ENCODE measurements at regions not wholly inside any gene's neighbourhood (a gene's known extent, or its start where the extent isn't known, plus 50 kb on each side); places are given as distances from the start of the nearest gene placed in this dataset.

DNA sequence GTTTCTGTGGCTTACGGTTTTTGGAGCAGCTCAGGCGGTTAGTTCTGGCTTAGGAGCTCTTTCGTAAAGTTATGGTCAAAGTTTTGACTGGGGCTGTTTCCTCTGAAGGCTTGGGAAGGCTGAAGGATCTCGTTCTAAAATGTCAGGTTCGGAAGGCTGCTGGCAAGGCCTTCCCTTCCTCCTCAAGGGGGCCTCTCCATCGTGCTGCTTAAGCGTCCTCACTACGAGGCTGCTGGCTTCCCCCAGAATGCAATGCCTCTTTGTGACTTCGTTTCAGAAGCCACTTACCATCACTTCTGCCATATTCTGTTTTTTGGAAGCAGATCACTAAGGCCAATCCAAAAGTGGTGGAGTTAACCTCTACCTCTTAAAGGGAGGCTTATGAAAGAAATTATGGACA lies 1196.4 kb upstream of the TENM3 start:
- Histone ChIP-seq H3K36me3 (ENCODE audit: insufficient read depth, low read length, poor library complexity, severe bottlenecking) (no peaks in the 10 kb centered on the region), H3K27me3 (replicated peaks; ENCODE audit: insufficient read depth, low read depth, low read length, poor library complexity) (no peaks in the 10 kb centered on the region), H3K4me1 (ENCODE audit: insufficient read depth, low read length, poor library complexity, severe bottlenecking) (no peaks in the 10 kb centered on the region), H3K4me3 (ENCODE audit: low read depth, low read length, poor library complexity, severe bottlenecking) (no peak overlapping the region), H3K27ac (ENCODE audit: low read depth, low read length, poor library complexity, severe bottlenecking) (no peak overlapping the region), H3K9me3 (ENCODE audit: low read depth, low read length, poor library complexity, severe bottlenecking) (no peaks in the 10 kb centered on the region)
- DNase-seq (ENCODE audit: low spot score): no peak
- BruUV-seq (replicated peaks): no TSS peak
- TF ChIP-seq EZH2 (IDR thresholded peaks at IDR 0.05; ENCODE audit: borderline replicate concordance, low read depth, low read length, poor library complexity, severe bottlenecking) (no peak), CTCF (conservative IDR thresholded peaks at IDR 0.05; ENCODE audit: low read depth, low read length) (no peak)
- intact Hi-C loops (cut with micrococcal nuclease; ENCODE audit: unreplicated experiment): no loop called here
- CTCF ChIA-PET: no interaction called here
- POLR2A ChIA-PET (ENCODE audit: low non-redundant PET): no interaction called here

GRCh38 chr4:181051931-181052330 lies 1191.3 kb upstream of the TENM3 start:
- Histone ChIP-seq H3K4me3 (ENCODE audit: low read depth, low read length, poor library complexity, severe bottlenecking) (no peak overlapping the region), H3K36me3 (ENCODE audit: insufficient read depth, low read length, poor library complexity, severe bottlenecking) (no peaks in the 10 kb centered on the region), H3K9me3 (ENCODE audit: low read depth, low read length, poor library complexity, severe bottlenecking) (peaks cover 3% of the 10 kb centered on the region), H3K27me3 (replicated peaks; ENCODE audit: insufficient read depth, low read depth, low read length, poor library complexity) (peaks cover 4% of the 10 kb centered on the region), H3K4me1 (ENCODE audit: insufficient read depth, low read length, poor library complexity, severe bottlenecking) (no peaks in the 10 kb centered on the region), H3K27ac (ENCODE audit: low read depth, low read length, poor library complexity, severe bottlenecking) (no peak overlapping the region)
- intact Hi-C loops (cut with micrococcal nuclease; ENCODE audit: unreplicated experiment): no loop called here
- CTCF ChIA-PET: no interaction called here
- no TSS peak for BruUV-seq (replicated peaks)
- no peak for TF ChIP-seq CTCF (conservative IDR thresholded peaks at IDR 0.05; ENCODE audit: low read depth, low read length)
- no peak for TF ChIP-seq EZH2 (IDR thresholded peaks at IDR 0.05; ENCODE audit: borderline replicate concordance, low read depth, low read length, poor library complexity, severe bottlenecking)
- no peak for DNase-seq (ENCODE audit: low spot score)
- POLR2A ChIA-PET (ENCODE audit: low non-redundant PET): no interaction called here

DNA sequence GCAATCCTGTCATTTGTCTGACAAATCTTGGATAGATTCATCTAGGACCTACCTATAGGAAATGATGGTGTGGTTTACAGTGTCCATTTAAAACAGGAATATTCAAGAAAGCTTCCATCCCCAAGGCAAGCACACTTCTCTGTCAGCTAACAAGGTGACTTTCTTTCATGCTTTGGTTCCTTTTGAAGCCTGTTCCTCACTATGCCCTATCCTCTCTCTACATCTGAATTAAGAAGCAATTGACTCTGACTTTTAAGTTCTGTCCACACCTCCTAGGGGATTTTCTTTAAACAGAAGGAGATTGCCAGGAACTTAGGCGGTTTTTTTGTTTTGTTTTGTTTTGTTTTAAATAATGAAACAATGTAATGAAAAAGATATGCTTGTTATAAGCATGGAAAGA lies 1181.4 kb upstream of the TENM3 start:
- Histone ChIP-seq H3K9me3 (ENCODE audit: low read depth, low read length, poor library complexity, severe bottlenecking) (no peaks in the 10 kb centered on the region), H3K4me1 (ENCODE audit: insufficient read depth, low read length, poor library complexity, severe bottlenecking) (no peaks in the 10 kb centered on the region), H3K27ac (ENCODE audit: low read depth, low read length, poor library complexity, severe bottlenecking) (no peak overlapping the region), H3K36me3 (ENCODE audit: insufficient read depth, low read length, poor library complexity, severe bottlenecking) (no peaks in the 10 kb centered on the region), H3K4me3 (ENCODE audit: low read depth, low read length, poor library complexity, severe bottlenecking) (no peak overlapping the region), H3K27me3 (replicated peaks; ENCODE audit: insufficient read depth, low read depth, low read length, poor library complexity) (peaks cover 16% of the 10 kb centered on the region)
- no TSS peak for BruUV-seq (replicated peaks)
- intact Hi-C loops (cut with micrococcal nuclease; ENCODE audit: unreplicated experiment): no loop called here
- CTCF ChIA-PET: no interaction called here
- POLR2A ChIA-PET (ENCODE audit: low non-redundant PET): no interaction called here
- no peak for DNase-seq (ENCODE audit: low spot score)
- TF ChIP-seq CTCF (conservative IDR thresholded peaks at IDR 0.05; ENCODE audit: low read depth, low read length) (no peak), EZH2 (IDR thresholded peaks at IDR 0.05; ENCODE audit: borderline replicate concordance, low read depth, low read length, poor library complexity, severe bottlenecking) (no peak)
